Neural progenitor cell (in vitro differentiated cells): ENCODE measurements at regions not wholly inside any gene's neighbourhood (a gene's known extent, or its start where the extent isn't known, plus 50 kb on each side); places are given as distances from the start of the nearest gene placed in this dataset.

Source experiments
- DNase-seq: peaks from one replicate; pipeline ENCODE4 v3.0.0-alpha.2; 2016; ENCODE audit warnings: low spot score
- H2AFZ ChIP-seq: fragments of 200-600 bp; sonication (generic); replicated peaks from 2 replicates; pipeline ENCODE4 v1.6.1; 2016; ENCODE audit warnings: antibody characterized with exemption
- H3F3A ChIP-seq: fragments of 200-600 bp; sonication (generic); 2 replicates; pipeline ENCODE4 v1.6.1; 2016; ENCODE audit warnings: antibody characterized with exemption, low read depth
- H3K27ac ChIP-seq: fragments of 200-600 bp; sonication (generic); 2 replicates; pipeline ENCODE4 v1.5.1; 2016; ENCODE audit warnings: mild to moderate bottlenecking
- H3K27me3 ChIP-seq: fragments of 200-600 bp; sonication (generic); 2 replicates; pipeline ENCODE4 v1.6.1; 2016; ENCODE audit warnings: mild to moderate bottlenecking, moderate library complexity
- H3K36me3 ChIP-seq: fragments of 200-600 bp; sonication (generic); 2 replicates; pipeline ENCODE4 v1.5.1; 2016
- H3K4me1 ChIP-seq: fragments of 200-600 bp; sonication (generic); 2 replicates; pipeline ENCODE4 v1.6.1; 2016; ENCODE audit warnings: mixed run types
- H3K4me2 ChIP-seq: fragments of 200-600 bp; sonication (generic); 2 replicates; pipeline ENCODE4 v1.6.1; 2016
- H3K4me3 ChIP-seq: fragments of 200-600 bp; sonication (generic); 2 replicates; pipeline ENCODE4 v1.5.1; 2016
- H3K79me2 ChIP-seq: fragments of 200-600 bp; sonication (generic); 2 replicates; pipeline ENCODE4 v1.6.1; 2016; ENCODE audit warnings: low read depth
- H3K9ac ChIP-seq: fragments of 200-600 bp; sonication (generic); 2 replicates; pipeline ENCODE4 v1.6.1; 2016
- H3K9me3 ChIP-seq: fragments of 200-600 bp; sonication (generic); 2 replicates; pipeline ENCODE4 v1.5.1; 2016; ENCODE audit warnings: low read depth
- H4K20me1 ChIP-seq: fragments of 200-600 bp; sonication (generic); 2 replicates; pipeline ENCODE4 v1.6.1; 2016; ENCODE audit warnings: low read depth
- H3K27ac Mint-ChIP-seq: 3 replicates; pipeline ENCODE4 v1.8.0; 2021; ENCODE audit warnings: mixed read lengths
- H3K27me3 Mint-ChIP-seq: 2 replicates; pipeline ENCODE4 v1.8.0; 2022; ENCODE audit warnings: low read depth, mild to moderate bottlenecking, inconsistent platforms, moderate library complexity, mixed read lengths; ENCODE audit not compliant: insufficient read depth
- H3K36me3 Mint-ChIP-seq: 3 replicates; pipeline ENCODE4 v1.8.0; 2021; ENCODE audit warnings: mixed read lengths
- H3K4me1 Mint-ChIP-seq: 3 replicates; pipeline ENCODE4 v1.8.0; 2021; ENCODE audit warnings: mixed read lengths
- H3K4me3 Mint-ChIP-seq: 3 replicates; pipeline ENCODE4 v1.8.0; 2021; ENCODE audit warnings: mild to moderate bottlenecking, moderate library complexity, mixed read lengths
- H3K9me3 Mint-ChIP-seq: 3 replicates; pipeline ENCODE4 v1.8.0; 2020; ENCODE audit warnings: mixed read lengths
- EZH2 ChIP-seq: fragments of 200-600 bp; sonication (generic); IDR thresholded peaks from 2 replicates; pipeline ENCODE4 v1.6.1; 2017; ENCODE audit warnings: antibody characterized with exemption, mild to moderate bottlenecking, moderate library complexity
- EZH2phosphoT487 ChIP-seq: fragments of 200-600 bp; sonication (generic); IDR thresholded peaks from 2 replicates; pipeline ENCODE4 v1.6.1; 2017; ENCODE audit warnings: antibody characterized with exemption
- TF ChIP-seq, protein P1 (sequence below): fragments of 200-600 bp; sonication (generic); IDR thresholded peaks from 2 replicates; pipeline ENCODE4 v1.5.1; 2017; ENCODE audit warnings: antibody characterized with exemption, mild to moderate bottlenecking

GRCh38 chr5:6812091-6812490 lies 98.9 kb downstream of the TENT4A start:
- H3F3A ChIP-seq, result no peaks in the 10 kb centered on the region
- no peaks in the 10 kb centered on the region for H3K9me3 ChIP-seq
- no peak for TF ChIP-seq EZH2phosphoT487
- TF ChIP-seq, protein P1, sequence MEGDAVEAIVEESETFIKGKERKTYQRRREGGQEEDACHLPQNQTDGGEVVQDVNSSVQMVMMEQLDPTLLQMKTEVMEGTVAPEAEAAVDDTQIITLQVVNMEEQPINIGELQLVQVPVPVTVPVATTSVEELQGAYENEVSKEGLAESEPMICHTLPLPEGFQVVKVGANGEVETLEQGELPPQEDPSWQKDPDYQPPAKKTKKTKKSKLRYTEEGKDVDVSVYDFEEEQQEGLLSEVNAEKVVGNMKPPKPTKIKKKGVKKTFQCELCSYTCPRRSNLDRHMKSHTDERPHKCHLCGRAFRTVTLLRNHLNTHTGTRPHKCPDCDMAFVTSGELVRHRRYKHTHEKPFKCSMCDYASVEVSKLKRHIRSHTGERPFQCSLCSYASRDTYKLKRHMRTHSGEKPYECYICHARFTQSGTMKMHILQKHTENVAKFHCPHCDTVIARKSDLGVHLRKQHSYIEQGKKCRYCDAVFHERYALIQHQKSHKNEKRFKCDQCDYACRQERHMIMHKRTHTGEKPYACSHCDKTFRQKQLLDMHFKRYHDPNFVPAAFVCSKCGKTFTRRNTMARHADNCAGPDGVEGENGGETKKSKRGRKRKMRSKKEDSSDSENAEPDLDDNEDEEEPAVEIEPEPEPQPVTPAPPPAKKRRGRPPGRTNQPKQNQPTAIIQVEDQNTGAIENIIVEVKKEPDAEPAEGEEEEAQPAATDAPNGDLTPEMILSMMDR, result no peak
- no peak for TF ChIP-seq EZH2
- no peak overlapping the region for H2AFZ ChIP-seq
- H3K4me3 ChIP-seq, result no peak overlapping the region
- no peak overlapping the region for H3K27ac Mint-ChIP-seq
- no peak overlapping the region for H3K4me3 Mint-ChIP-seq
- H3K27me3 Mint-ChIP-seq, result peaks cover 5% of the 10 kb centered on the region
- no peaks in the 10 kb centered on the region for H3K79me2 ChIP-seq
- no peaks in the 10 kb centered on the region for H3K9me3 Mint-ChIP-seq
- H3K4me2 ChIP-seq, result no peak overlapping the region
- H4K20me1 ChIP-seq, result no peaks in the 10 kb centered on the region
- no peaks in the 10 kb centered on the region for H3K4me1 Mint-ChIP-seq
- no peaks in the 10 kb centered on the region for H3K36me3 ChIP-seq
- no peaks in the 10 kb centered on the region for H3K4me1 ChIP-seq
- H3K36me3 Mint-ChIP-seq, result no peaks in the 10 kb centered on the region
- DNase-seq, result no peak
- no peaks in the 10 kb centered on the region for H3K27me3 ChIP-seq
- no peak overlapping the region for H3K27ac ChIP-seq
- H3K9ac ChIP-seq, result no peak overlapping the region

GRCh38 chr5:6812800-6813731 lies 99.8 kb downstream of the TENT4A start:
- Histone ChIP-seq H3K36me3 (no peaks in the 10 kb centered on the region), H3K4me1 (no peaks in the 10 kb centered on the region), H3K27me3 (no peaks in the 10 kb centered on the region), H2AFZ (no peak overlapping the region), H3K9ac (no peak overlapping the region), H3K27ac (no peak overlapping the region), H3K4me2 (no peak overlapping the region), H3K79me2 (no peaks in the 10 kb centered on the region), H3K9me3 (no peaks in the 10 kb centered on the region), H4K20me1 (no peaks in the 10 kb centered on the region), H3K4me3 (no peak overlapping the region), H3F3A (peaks cover under 1% of the 10 kb centered on the region)
- Mint-ChIP-seq H3K9me3 (no peaks in the 10 kb centered on the region), H3K27me3 (peaks cover 5% of the 10 kb centered on the region), H3K4me1 (no peaks in the 10 kb centered on the region), H3K36me3 (no peaks in the 10 kb centered on the region), H3K4me3 (no peak overlapping the region), H3K27ac (no peak overlapping the region)
- DNase-seq, result no peak
- TF ChIP-seq, protein P1, result no peak
- TF ChIP-seq EZH2phosphoT487 (no peak), EZH2 (no peak)

GRCh38 chr5:6814816-6815215 lies 101.6 kb downstream of the TENT4A start:
- H3K27me3 Mint-ChIP-seq, result no peaks in the 10 kb centered on the region
- Histone ChIP-seq H4K20me1 (no peaks in the 10 kb centered on the region), H3K27ac (no peak overlapping the region)

More at GRCh38 chr5:6814816-6815215, 101.6 kb downstream of the TENT4A start:
- peaks cover 12% of the 10 kb centered on the region for H3K4me1 Mint-ChIP-seq
- no peak overlapping the region for H3K4me2 ChIP-seq
- no peaks in the 10 kb centered on the region for H3K36me3 Mint-ChIP-seq
- peaks cover 14% of the 10 kb centered on the region for H3F3A ChIP-seq
- H3K27me3 ChIP-seq, result no peaks in the 10 kb centered on the region
- H3K79me2 ChIP-seq, result no peaks in the 10 kb centered on the region
- no peak for DNase-seq
- H3K9me3 ChIP-seq, result no peaks in the 10 kb centered on the region
- H2AFZ ChIP-seq, result no peak overlapping the region
- H3K4me1 ChIP-seq, result peaks cover 12% of the 10 kb centered on the region
- no peaks in the 10 kb centered on the region for H3K9me3 Mint-ChIP-seq
- H3K4me3 Mint-ChIP-seq, result no peak overlapping the region
- no peak overlapping the region for H3K27ac Mint-ChIP-seq
- no peaks in the 10 kb centered on the region for H3K36me3 ChIP-seq
- H3K4me3 ChIP-seq, result no peak overlapping the region
- no peak overlapping the region for H3K9ac ChIP-seq
- no peak for TF ChIP-seq EZH2
- TF ChIP-seq EZH2phosphoT487, result no peak
- TF ChIP-seq, protein P1, result no peak
